ENCODE measurements at regions not wholly inside any gene's neighbourhood (a gene's known extent, or its start where the extent isn't known, plus 50 kb on each side); places are given as distances from the start of the nearest gene placed in this dataset.

DNA sequence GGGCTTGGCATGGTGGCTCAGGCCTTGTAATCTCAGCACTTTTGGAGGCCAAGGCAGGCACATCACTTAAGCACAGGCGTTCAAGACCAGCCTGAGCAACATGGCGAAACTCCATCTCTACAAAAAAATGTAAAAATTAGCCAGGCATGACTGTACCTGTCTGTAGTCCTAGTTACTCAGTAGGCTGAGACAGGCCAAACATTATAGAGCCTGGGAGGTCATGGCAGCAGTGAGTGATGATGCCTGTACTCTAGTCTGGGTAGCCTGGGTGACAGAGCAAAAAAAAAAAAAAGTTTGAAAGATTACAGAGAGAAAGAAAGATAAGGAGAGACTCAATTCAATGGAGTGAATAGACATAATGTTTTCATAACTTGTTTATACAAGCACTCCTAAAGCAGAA, 556.5 kb upstream of the BRINP3 start:
- TF ChIP-seq, protein P1, sequence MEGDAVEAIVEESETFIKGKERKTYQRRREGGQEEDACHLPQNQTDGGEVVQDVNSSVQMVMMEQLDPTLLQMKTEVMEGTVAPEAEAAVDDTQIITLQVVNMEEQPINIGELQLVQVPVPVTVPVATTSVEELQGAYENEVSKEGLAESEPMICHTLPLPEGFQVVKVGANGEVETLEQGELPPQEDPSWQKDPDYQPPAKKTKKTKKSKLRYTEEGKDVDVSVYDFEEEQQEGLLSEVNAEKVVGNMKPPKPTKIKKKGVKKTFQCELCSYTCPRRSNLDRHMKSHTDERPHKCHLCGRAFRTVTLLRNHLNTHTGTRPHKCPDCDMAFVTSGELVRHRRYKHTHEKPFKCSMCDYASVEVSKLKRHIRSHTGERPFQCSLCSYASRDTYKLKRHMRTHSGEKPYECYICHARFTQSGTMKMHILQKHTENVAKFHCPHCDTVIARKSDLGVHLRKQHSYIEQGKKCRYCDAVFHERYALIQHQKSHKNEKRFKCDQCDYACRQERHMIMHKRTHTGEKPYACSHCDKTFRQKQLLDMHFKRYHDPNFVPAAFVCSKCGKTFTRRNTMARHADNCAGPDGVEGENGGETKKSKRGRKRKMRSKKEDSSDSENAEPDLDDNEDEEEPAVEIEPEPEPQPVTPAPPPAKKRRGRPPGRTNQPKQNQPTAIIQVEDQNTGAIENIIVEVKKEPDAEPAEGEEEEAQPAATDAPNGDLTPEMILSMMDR (IDR thresholded peaks at IDR 0.05), result no peak
- no peak for TF ChIP-seq POLR2AphosphoS5 (IDR thresholded peaks at IDR 0.05; ENCODE audit: low read depth, low read length)
